ENCODE measurements at regions not wholly inside any gene's neighbourhood (a gene's known extent, or its start where the extent isn't known, plus 50 kb on each side); places are given as distances from the start of the nearest gene placed in this dataset.

DNA sequence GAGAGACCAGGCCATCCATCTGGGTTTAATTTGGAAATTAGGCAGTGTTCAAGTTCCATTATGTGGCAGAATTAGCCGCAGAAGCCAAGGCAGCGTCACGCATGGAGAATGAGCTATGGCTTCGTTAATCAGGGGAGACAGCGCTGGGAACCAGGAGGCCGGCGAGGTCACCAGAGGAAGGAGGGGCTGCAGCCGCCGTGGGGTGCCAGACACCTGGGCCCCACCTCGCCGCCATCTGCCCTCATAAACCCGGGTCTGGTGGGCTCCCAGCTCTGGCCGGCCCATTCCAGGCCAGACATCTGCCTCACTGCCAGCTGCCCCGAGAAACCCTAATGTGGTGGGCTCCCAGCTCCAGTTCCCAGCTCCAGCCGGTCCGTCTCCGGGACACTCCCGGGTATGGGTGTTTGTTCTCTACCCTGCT, 676.9 kb downstream of the BRD1 start:
- TF ChIP-seq CTCF (IDR thresholded peaks at IDR 0.05) (no peak), POLR2A (IDR thresholded peaks at IDR 0.05) (no peak), EP300 (IDR thresholded peaks at IDR 0.05) (no peak)

Data from tibial nerve (tissue), 4 donors.